SIG-M5 treated with dmso at 0.1 percent for 504 hours (cell line): ENCODE measurements at regions not wholly inside any gene's neighbourhood (a gene's known extent, or its start where the extent isn't known, plus 50 kb on each side); places are given as distances from the start of the nearest gene placed in this dataset.

Experiments used
- DNase-seq: peaks from one replicate; lab custom pipeline; 2025; ENCODE audit not compliant: unreplicated experiment; lab: John Stamatoyannopoulos, UW

- DNase-seq, result no peak
Measured at GRCh38 chr12:116381240-116381743, 103.8 kb upstream of the MED13L start.

GRCh38 chr12:116381744-116382685 is 104.5 kb upstream of the MED13L start:
- no peak for DNase-seq

- DNase-seq, result no peak
Measured at GRCh38 chr12:116382686-116383530, 105.4 kb upstream of the MED13L start.

GRCh38 chr12:116384175-116384574 is 106.7 kb upstream of the MED13L start:
- DNase-seq, result no peak

GRCh38 chr12:116384691-116385485 is 107.4 kb upstream of the MED13L start:
- peak; percentile 81 for DNase-seq

- DNase-seq, result no peak
Measured at GRCh38 chr12:116385486-116386217, 108.2 kb upstream of the MED13L start.

GRCh38 chr12:116389326-116389725 is 111.8 kb upstream of the MED13L start:
- DNase-seq, result no peak

- DNase-seq, result no peak
Measured at GRCh38 chr12:116389990-116390389, 112.5 kb upstream of the MED13L start.

- no peak for DNase-seq
Measured at GRCh38 chr12:116390401-116391335, 113.2 kb upstream of the MED13L start.

- no peak for DNase-seq
Measured at GRCh38 chr12:116391501-116391900, 114.0 kb upstream of the MED13L start.

GRCh38 chr12:116392061-116392460 is 114.6 kb upstream of the MED13L start:
- no peak for DNase-seq

- DNase-seq, result no peak
Measured at GRCh38 chr12:116393255-116393654, 115.8 kb upstream of the MED13L start.

GRCh38 chr12:116393859-116394650 is 116.6 kb upstream of the MED13L start:
- DNase-seq, result no peak

GRCh38 chr12:116395396-116395795 is 117.9 kb upstream of the MED13L start:
- no peak for DNase-seq

- DNase-seq, result peak; percentile 25
Measured at GRCh38 chr12:116397148-116397547, 119.7 kb upstream of the MED13L start.

- no peak for DNase-seq
Measured at GRCh38 chr12:116398193-116398592, 120.7 kb upstream of the MED13L start.

GRCh38 chr12:116399055-116399454 is 121.6 kb upstream of the MED13L start:
- DNase-seq, result no peak

- DNase-seq, result peak; percentile 92
Measured at GRCh38 chr12:116400636-116401372, 123.3 kb upstream of the MED13L start.
